ENCODE measurements at regions not wholly inside any gene's neighbourhood (a gene's known extent, or its start where the extent isn't known, plus 50 kb on each side); places are given as distances from the start of the nearest gene placed in this dataset.

- Mint-ChIP-seq H3K27ac (no peak overlapping the region), H3K4me1 (peaks cover 0 to 9% of the 10 kb centered on the region in 2 experiments), H3K4me3 (no peak overlapping the region), H3K9me3 (peaks cover 20 to 22% of the 10 kb centered on the region in 2 experiments), H3K36me3 (ENCODE audit: insufficient read depth in 1 of 3, low read depth in 3 of 3) (peaks cover 0 to 12% (median 3%) of the 10 kb centered on the region in 3 experiments; a peak in 4 of 7 replicates), H3K27me3 (ENCODE audit: low read depth) (no peaks in the 10 kb centered on the region)
- H2BK120ac ChIP-seq (ENCODE audit: low read depth, low read length, poor library complexity, severe bottlenecking) = no peak overlapping the region
- DNase-seq = no peak
- no peak overlapping the region for H4K5ac ChIP-seq (ENCODE audit: insufficient read length, low read depth, low read length)
- no peak overlapping the region for H2BK5ac ChIP-seq (ENCODE audit: insufficient read length, low read length)
- H3K23me2 ChIP-seq (ENCODE audit: insufficient read length, low read depth, low read length, poor library complexity, severe bottlenecking) = no peaks in the 10 kb centered on the region
- H2BK12ac ChIP-seq (ENCODE audit: insufficient read length, low read depth, low read length) = no peak overlapping the region
- H3K27ac ChIP-seq (ENCODE audit: insufficient read length, low read depth, low read length) = no peak overlapping the region
- no peaks in the 10 kb centered on the region for H3K27me3 ChIP-seq (ENCODE audit: insufficient read depth, low read length)
- H3K18ac ChIP-seq (ENCODE audit: insufficient read length, low read depth, low read length) = no peak overlapping the region
- no CpG with 5 or more reads among the region's 2 CpGs for WGBS (ENCODE audit: extremely low coverage, insufficient read length, low lambda C conversion rate)
- TF ChIP-seq CTCF (conservative IDR thresholded peaks at IDR 0.05) = no peak
- H2AFZ ChIP-seq (ENCODE audit: low read length) = no peak overlapping the region
- H4K91ac ChIP-seq (ENCODE audit: insufficient read length, low read depth, low read length) = no peak overlapping the region
- no peak overlapping the region for H3K14ac ChIP-seq (ENCODE audit: insufficient read depth, low read length)
- H3K9ac ChIP-seq (ENCODE audit: extremely low read depth, insufficient read length, low read length) = no peak overlapping the region
- no peak overlapping the region for H2BK20ac ChIP-seq (ENCODE audit: low read depth, low read length, poor library complexity, severe bottlenecking)
- H3K23ac ChIP-seq (ENCODE audit: insufficient read length, low read depth, low read length) = no peak overlapping the region
- no peaks in the 10 kb centered on the region for H3K79me1 ChIP-seq (ENCODE audit: insufficient read depth, low read depth, low read length, poor library complexity, severe bottlenecking)
- H4K20me1 ChIP-seq (ENCODE audit: control insufficient read depth, insufficient read depth, insufficient read length) = no peaks in the 10 kb centered on the region
- no peaks in the 10 kb centered on the region; the same call in 1 of the 2 replicates for H3K4me1 ChIP-seq (ENCODE audit: insufficient read depth, low read length)
- no peak overlapping the region for H4K8ac ChIP-seq (replicated peaks; ENCODE audit: insufficient read length, low read depth, low read length)
- no peak overlapping the region for H2BK15ac ChIP-seq (ENCODE audit: low read depth, low read length)
- H3K4me2 ChIP-seq (ENCODE audit: insufficient read depth, insufficient read length, low read length) = no peak overlapping the region
- H3K56ac ChIP-seq (ENCODE audit: insufficient read length, low read depth, low read length) = no peak overlapping the region
- H3T11ph ChIP-seq (ENCODE audit: low read length) = no peak overlapping the region
- H2AK5ac ChIP-seq (ENCODE audit: insufficient read length, low read length) = no peak overlapping the region
- H3K4ac ChIP-seq (ENCODE audit: low read depth, low read length) = no peak overlapping the region
- H3K9me3 ChIP-seq (ENCODE audit: control insufficient read depth, low read depth, low read length) = no peaks in the 10 kb centered on the region
- H3K79me2 ChIP-seq (ENCODE audit: insufficient read depth, low read length) = no peaks in the 10 kb centered on the region
These were observed 104.0 kb downstream of the BANF2 start for GRCh38 chr20:17803765-17804164.

Data from H9 (cell line).